AG04449 (cell line): ENCODE measurements at regions not wholly inside any gene's neighbourhood (a gene's known extent, or its start where the extent isn't known, plus 50 kb on each side); places are given as distances from the start of the nearest gene placed in this dataset.

Source experiments
- CTCF ChIA-PET: fragments of 350-600 bp; formaldehyde crosslinking; extraction: SDS; loops from one replicate; lab custom pipeline; 2021; ENCODE audit warnings: antibody characterized with exemption; lab: Yijun Ruan, JAX
- POLR2A ChIA-PET: fragments of 400-600, 350-600 bp; formaldehyde crosslinking; extraction: SDS; loops from one replicate; lab custom pipeline; 2020; ENCODE audit warnings: antibody characterized with exemption, inconsistent platforms; lab: Yijun Ruan, JAX
- DNase-seq: peaks from one replicate; pipeline ENCODE4 v3.0.0-alpha.2; 2010; ENCODE audit warnings: low read depth, low spot score
- H3K4me3 ChIP-seq: 2 replicates; pipeline ENCODE4 v1.5.1; 2011; ENCODE audit warnings: low read depth, mild to moderate bottlenecking, control low read depth, low read length
- CTCF ChIP-seq: IDR thresholded peaks from one replicate; pipeline ENCODE4 v1.5.1; 2011; ENCODE audit warnings: mild to moderate bottlenecking, moderate library complexity, low read length, control low read depth, inconsistent platforms; ENCODE audit not compliant: insufficient read depth; ENCODE audit errors: missing control alignments

DNA sequence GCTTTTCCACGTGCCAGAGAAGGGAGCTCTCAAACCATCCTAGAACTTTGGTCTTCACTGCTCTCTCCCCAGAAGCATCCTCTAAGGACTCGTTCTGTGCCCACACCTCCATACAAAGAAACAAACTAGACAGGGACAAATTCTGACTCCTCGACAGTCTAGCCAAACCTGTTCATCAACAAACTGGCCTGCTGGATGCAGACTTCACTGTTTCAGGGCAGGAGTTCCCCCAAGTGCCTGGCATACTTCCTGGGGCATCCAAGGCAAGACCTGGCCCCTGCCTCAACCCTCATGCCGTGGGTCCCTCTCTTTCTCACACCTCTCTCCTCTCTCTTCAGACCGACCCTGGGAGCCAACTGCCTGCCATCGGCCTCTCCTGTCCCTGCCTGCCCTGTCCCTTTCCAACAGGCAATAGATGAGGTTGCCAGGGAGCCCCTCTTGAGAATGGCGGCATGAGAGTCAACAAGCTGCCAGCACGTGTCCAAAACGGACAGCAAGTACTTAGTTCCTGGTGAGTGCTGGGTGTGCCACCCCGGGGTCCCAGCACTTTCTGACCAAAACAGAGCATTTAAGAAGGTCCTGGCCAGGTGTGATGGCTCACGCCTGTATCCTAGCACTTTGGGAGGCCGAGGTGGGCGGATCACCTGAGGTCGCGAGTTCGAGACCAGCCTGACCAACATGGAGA, 79.1 kb upstream of the HES1 start:
- CTCF ChIA-PET, result no interaction called here
- POLR2A ChIA-PET, result no interaction called here
- no peak for TF ChIP-seq CTCF
- no peak overlapping the region for H3K4me3 ChIP-seq
- no peak for DNase-seq

- POLR2A ChIA-PET, result interaction anchor here (1.5 kb wide), 1 partner anchor 14 kb away, joined by 3 read pairs; no protein-coding TSS in a partner anchor
- DNase-seq, result no peak
- peak overlapping the region; percentile 29; the same call in 1 of the 2 replicates for H3K4me3 ChIP-seq
- no peak for TF ChIP-seq CTCF
- CTCF ChIA-PET, result no interaction called here
Observed at GRCh38 chr3:194057570-194058188, 78.3 kb upstream of the HES1 start.

- no peak for TF ChIP-seq CTCF
- no peak for DNase-seq
- POLR2A ChIA-PET, result interaction anchor here (1.5 kb wide), 1 partner anchor 15 kb away, joined by 3 read pairs; no protein-coding TSS in a partner anchor
- CTCF ChIA-PET, result no interaction called here
- H3K4me3 ChIP-seq, result peak overlapping the region; percentile 29
Observed at GRCh38 chr3:194058189-194058571, 77.8 kb upstream of the HES1 start.

DNA sequence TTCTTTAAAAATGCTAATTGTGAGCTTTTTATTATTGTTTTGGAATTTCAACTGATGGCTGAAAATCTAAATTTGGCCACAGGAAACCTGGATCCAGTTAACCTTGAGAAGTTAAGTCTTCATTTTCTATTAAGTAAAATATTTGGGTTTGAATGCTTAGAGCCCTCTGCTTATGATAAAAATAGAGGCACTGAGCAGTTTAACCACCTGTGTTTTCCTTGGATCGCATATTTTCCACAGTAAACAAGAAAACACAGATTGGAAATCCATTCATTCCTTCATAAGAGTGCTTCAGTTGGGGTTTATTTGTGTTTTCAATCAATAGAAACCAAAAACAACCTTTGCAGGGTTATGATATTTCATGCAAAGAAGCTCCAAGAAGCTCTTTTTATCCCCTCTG, 77.2 kb upstream of the HES1 start:
- ChIA-PET CTCF (no interaction called here), POLR2A (interaction anchor here (1.5 kb wide), 1 partner anchor 15 kb away, joined by 3 read pairs; no protein-coding TSS in a partner anchor)
- no peak for DNase-seq
- TF ChIP-seq CTCF, result no peak
- H3K4me3 ChIP-seq, result no peak overlapping the region

- CTCF ChIA-PET, result no interaction called here
- no peak for DNase-seq
Observed at GRCh38 chr3:194061421-194062030, 74.4 kb upstream of the HES1 start.

More at GRCh38 chr3:194061421-194062030, 74.4 kb upstream of the HES1 start:
- no peak overlapping the region for H3K4me3 ChIP-seq
- POLR2A ChIA-PET, result no interaction called here
- no peak for TF ChIP-seq CTCF
